ENCODE measurements at regions not wholly inside any gene's neighbourhood (a gene's known extent, or its start where the extent isn't known, plus 50 kb on each side); places are given as distances from the start of the nearest gene placed in this dataset.

DNA sequence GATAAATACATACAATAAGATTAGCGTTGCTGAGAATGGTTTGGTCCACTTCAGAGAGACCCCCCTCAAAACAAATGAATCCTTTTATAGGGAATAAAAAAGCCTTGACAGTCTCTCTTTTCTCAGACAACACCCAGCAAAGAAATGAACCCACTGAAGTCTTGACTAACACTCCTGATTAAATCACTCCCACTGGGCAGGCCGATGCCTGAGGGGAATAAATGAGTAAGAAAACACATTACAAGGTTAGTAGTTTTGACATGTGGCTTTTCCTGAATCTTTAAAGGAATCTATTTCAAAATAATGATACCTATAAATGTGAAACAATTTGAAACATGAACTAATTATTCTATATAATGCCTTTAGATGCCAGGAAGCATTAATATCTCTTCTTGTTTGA, 146.9 kb upstream of the POGK start (continued):
- TF ChIP-seq, protein P1, sequence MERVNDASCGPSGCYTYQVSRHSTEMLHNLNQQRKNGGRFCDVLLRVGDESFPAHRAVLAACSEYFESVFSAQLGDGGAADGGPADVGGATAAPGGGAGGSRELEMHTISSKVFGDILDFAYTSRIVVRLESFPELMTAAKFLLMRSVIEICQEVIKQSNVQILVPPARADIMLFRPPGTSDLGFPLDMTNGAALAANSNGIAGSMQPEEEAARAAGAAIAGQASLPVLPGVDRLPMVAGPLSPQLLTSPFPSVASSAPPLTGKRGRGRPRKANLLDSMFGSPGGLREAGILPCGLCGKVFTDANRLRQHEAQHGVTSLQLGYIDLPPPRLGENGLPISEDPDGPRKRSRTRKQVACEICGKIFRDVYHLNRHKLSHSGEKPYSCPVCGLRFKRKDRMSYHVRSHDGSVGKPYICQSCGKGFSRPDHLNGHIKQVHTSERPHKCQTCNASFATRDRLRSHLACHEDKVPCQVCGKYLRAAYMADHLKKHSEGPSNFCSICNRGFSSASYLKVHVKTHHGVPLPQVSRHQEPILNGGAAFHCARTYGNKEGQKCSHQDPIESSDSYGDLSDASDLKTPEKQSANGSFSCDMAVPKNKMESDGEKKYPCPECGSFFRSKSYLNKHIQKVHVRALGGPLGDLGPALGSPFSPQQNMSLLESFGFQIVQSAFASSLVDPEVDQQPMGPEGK (CRISPR knock-in tag; IDR thresholded peaks at IDR 0.05; ENCODE audit: borderline replicate concordance): no peak
- no peak for TF ChIP-seq ZNF8 (CRISPR knock-in tag; IDR thresholded peaks at IDR 0.05)
- no peak for TF ChIP-seq OSR1 (CRISPR knock-in tag; IDR thresholded peaks at IDR 0.05)
- TF ChIP-seq, protein P2, sequence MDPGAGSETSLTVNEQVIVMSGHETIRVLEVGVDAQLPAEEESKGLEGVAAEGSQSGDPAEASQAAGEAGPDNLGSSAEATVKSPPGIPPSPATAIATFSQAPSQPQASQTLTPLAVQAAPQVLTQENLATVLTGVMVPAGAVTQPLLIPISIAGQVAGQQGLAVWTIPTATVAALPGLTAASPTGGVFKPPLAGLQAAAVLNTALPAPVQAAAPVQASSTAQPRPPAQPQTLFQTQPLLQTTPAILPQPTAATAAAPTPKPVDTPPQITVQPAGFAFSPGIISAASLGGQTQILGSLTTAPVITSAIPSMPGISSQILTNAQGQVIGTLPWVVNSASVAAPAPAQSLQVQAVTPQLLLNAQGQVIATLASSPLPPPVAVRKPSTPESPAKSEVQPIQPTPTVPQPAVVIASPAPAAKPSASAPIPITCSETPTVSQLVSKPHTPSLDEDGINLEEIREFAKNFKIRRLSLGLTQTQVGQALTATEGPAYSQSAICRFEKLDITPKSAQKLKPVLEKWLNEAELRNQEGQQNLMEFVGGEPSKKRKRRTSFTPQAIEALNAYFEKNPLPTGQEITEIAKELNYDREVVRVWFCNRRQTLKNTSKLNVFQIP (CRISPR knock-in tag; IDR thresholded peaks at IDR 0.05; ENCODE audit: borderline replicate concordance, low read depth): no peak

DNA sequence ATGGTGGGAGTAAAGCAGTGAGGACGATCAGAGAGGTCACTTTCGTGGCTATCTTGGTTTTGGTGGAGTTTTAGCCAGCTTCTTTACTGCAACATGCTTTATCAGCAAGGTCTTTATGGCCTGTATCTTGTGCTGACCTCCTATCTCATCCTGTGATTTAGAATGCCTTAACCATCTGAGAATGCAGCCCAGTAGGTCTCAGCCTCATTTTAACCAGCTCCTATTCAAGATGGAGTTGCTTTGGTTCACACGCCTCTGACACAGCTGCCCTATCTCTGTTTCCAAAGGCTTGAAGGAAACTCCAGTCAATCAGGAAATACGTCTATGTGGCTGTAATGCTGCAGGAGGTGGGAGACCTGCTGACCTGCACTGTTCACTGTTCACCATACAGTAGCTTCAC, 146.1 kb upstream of the POGK start:
- TF ChIP-seq ZNF565 (CRISPR knock-in tag; conservative IDR thresholded peaks at IDR 0.05; ENCODE audit: low read depth) (no peak), ARNTL (CRISPR knock-in tag; IDR thresholded peaks at IDR 0.05; ENCODE audit: borderline replicate concordance, low read depth) (no peak)
- TF ChIP-seq, protein P2 (CRISPR knock-in tag; IDR thresholded peaks at IDR 0.05; ENCODE audit: borderline replicate concordance, low read depth): no peak
- ATAC-seq: no peak

DNA sequence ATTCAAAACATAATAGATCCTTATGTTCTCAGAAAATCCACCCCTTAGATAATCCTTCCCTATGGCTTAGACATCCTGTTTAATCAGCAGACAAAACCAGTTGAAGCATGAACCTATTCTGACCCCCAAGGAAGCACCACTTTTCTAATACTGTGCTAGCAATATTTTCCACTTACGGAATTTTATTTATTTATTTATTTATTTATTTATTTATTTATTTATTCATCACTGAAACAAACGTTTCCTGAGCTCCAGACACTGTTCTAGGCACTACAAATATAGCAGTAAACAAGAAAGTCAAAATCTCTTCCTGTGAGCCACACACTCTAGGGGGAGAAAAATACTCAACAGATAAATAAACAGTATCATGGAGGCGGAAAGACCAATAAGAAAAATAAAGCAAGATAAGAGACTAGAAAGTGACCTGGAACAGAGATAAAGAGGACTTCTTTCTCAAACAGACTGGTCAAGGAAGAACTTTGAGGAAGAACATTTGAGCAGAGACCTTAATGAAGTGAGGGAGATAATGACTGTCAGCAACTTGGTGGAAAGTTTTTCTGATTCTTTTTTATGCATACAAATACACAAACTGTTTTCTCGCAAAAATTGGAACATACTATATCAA, 145.5 kb upstream of the POGK start:
- no peak for ATAC-seq
- no peak for TF ChIP-seq ZNF565 (CRISPR knock-in tag; conservative IDR thresholded peaks at IDR 0.05; ENCODE audit: low read depth)
- no peak for TF ChIP-seq CREB5 (CRISPR knock-in tag; IDR thresholded peaks at IDR 0.05; ENCODE audit: low read depth)
- no peak for TF ChIP-seq CSDC2 (CRISPR knock-in tag; IDR thresholded peaks at IDR 0.05)
- TF ChIP-seq ZFP3 (CRISPR knock-in tag; IDR thresholded peaks at IDR 0.05): no peak
- no peak for TF ChIP-seq BACH2 (CRISPR knock-in tag; IDR thresholded peaks at IDR 0.05; ENCODE audit: borderline replicate concordance)
- no peak for TF ChIP-seq GLIS3 (CRISPR knock-in tag; IDR thresholded peaks at IDR 0.05)
- TF ChIP-seq, protein P2 (CRISPR knock-in tag; IDR thresholded peaks at IDR 0.05; ENCODE audit: borderline replicate concordance, low read depth): no peak
- no peak for TF ChIP-seq PPARA (CRISPR knock-in tag; IDR thresholded peaks at IDR 0.05; ENCODE audit: borderline replicate concordance)

- no peak for ATAC-seq
- TF ChIP-seq ZNF565 (CRISPR knock-in tag; conservative IDR thresholded peaks at IDR 0.05; ENCODE audit: low read depth) (no peak), ESRRG (CRISPR knock-in tag; IDR thresholded peaks at IDR 0.05) (no peak), GLIS3 (CRISPR knock-in tag; IDR thresholded peaks at IDR 0.05) (no peak), CSDC2 (CRISPR knock-in tag; IDR thresholded peaks at IDR 0.05) (no peak), ARNTL (CRISPR knock-in tag; IDR thresholded peaks at IDR 0.05; ENCODE audit: borderline replicate concordance, low read depth) (no peak), CSRNP3 (CRISPR knock-in tag; IDR thresholded peaks at IDR 0.05) (no peak), ISL1 (CRISPR knock-in tag; IDR thresholded peaks at IDR 0.05) (no peak), CREB5 (CRISPR knock-in tag; IDR thresholded peaks at IDR 0.05; ENCODE audit: low read depth) (no peak), BACH2 (CRISPR knock-in tag; IDR thresholded peaks at IDR 0.05; ENCODE audit: borderline replicate concordance) (no peak), TOX (CRISPR knock-in tag; IDR thresholded peaks at IDR 0.05; ENCODE audit: borderline replicate concordance) (no peak), ZC3H10 (CRISPR knock-in tag; IDR thresholded peaks at IDR 0.05) (no peak), RARB (CRISPR knock-in tag; IDR thresholded peaks at IDR 0.05) (no peak), TCF4 (CRISPR knock-in tag; IDR thresholded peaks at IDR 0.05; ENCODE audit: borderline replicate concordance) (no peak), PPARA (CRISPR knock-in tag; IDR thresholded peaks at IDR 0.05; ENCODE audit: borderline replicate concordance) (no peak)
- TF ChIP-seq, protein P2 (CRISPR knock-in tag; IDR thresholded peaks at IDR 0.05; ENCODE audit: borderline replicate concordance, low read depth): no peak
- TF ChIP-seq, protein P1 (CRISPR knock-in tag; IDR thresholded peaks at IDR 0.05; ENCODE audit: borderline replicate concordance): no peak
Observed at GRCh38 chr1:166695115-166695514, 144.2 kb upstream of the POGK start.

All from SK-N-SH treated with all-trans-retinoic acid at 6 μM for 48 hours (cell line).